ENCODE measurements at regions not wholly inside any gene's neighbourhood (a gene's known extent, or its start where the extent isn't known, plus 50 kb on each side); places are given as distances from the start of the nearest gene placed in this dataset.

DNA sequence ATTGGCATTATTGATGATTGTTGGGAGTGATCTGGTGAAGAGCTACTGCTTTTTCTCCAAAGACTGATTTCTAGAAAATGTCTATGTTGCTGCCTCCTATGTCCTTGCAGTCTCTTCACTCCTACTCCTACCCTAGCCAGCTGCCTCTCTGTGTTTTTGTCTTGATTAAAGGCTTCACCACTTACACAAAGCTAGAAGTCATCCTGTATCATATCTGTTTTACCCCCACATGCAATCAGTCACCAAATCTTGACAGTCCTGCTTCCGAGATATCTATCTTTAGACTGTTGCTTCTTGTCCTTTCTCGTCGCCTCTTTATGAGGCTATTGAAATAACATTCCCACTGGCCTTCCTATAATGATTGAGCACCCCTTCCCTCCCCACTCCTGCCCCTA is 84.5 kb upstream of the ITGA4 start:
- H3K4me3 ChIP-seq (ENCODE audit: low read depth in 1 of 2, low read length in 2 of 2) = no peak overlapping the region
- H3K27me3 ChIP-seq (ENCODE audit: low read depth, low read length) = no peaks in the 10 kb centered on the region
- no peaks in the 10 kb centered on the region for H3K36me3 ChIP-seq (ENCODE audit: control insufficient read depth in 1 of 2, insufficient read depth in 2 of 2, low read length in 2 of 2)
- peaks cover 4 to 15% of the 10 kb centered on the region in 2 donors for H3K4me1 ChIP-seq (ENCODE audit: control insufficient read depth in 1 of 2, insufficient read depth in 2 of 2, low read length in 2 of 2)
- H3K9me3 ChIP-seq (ENCODE audit: control insufficient read depth in 1 of 2, low read length in 2 of 2) = no peaks in the 10 kb centered on the region
- H3K27ac ChIP-seq (ENCODE audit: low read length) = no peak overlapping the region

- Histone ChIP-seq H3K4me1 (ENCODE audit: control insufficient read depth in 1 of 2, insufficient read depth in 2 of 2, low read length in 2 of 2) (peaks cover 4 to 15% of the 10 kb centered on the region in 2 donors), H3K36me3 (ENCODE audit: control insufficient read depth in 1 of 2, insufficient read depth in 2 of 2, low read length in 2 of 2) (no peaks in the 10 kb centered on the region), H3K4me3 (ENCODE audit: low read depth in 1 of 2, low read length in 2 of 2) (no peak overlapping the region), H3K27ac (ENCODE audit: low read length) (no peak overlapping the region), H3K27me3 (ENCODE audit: low read depth, low read length) (no peaks in the 10 kb centered on the region), H3K9me3 (ENCODE audit: control insufficient read depth in 1 of 2, low read length in 2 of 2) (no peaks in the 10 kb centered on the region)
Observed at GRCh38 chr2:181374781-181375675, 82.2 kb upstream of the ITGA4 start.

GRCh38 chr2:181376442-181376841 is 80.7 kb upstream of the ITGA4 start:
- no peak overlapping the region for H3K27ac ChIP-seq (ENCODE audit: low read length)
- no peaks in the 10 kb centered on the region for H3K9me3 ChIP-seq (ENCODE audit: control insufficient read depth in 1 of 2, low read length in 2 of 2)
- H3K4me3 ChIP-seq (ENCODE audit: low read depth in 1 of 2, low read length in 2 of 2) = no peak overlapping the region
- H3K27me3 ChIP-seq (ENCODE audit: low read depth, low read length) = no peaks in the 10 kb centered on the region
- no peaks in the 10 kb centered on the region for H3K36me3 ChIP-seq (ENCODE audit: control insufficient read depth in 1 of 2, insufficient read depth in 2 of 2, low read length in 2 of 2)
- H3K4me1 ChIP-seq (ENCODE audit: control insufficient read depth in 1 of 2, insufficient read depth in 2 of 2, low read length in 2 of 2) = peaks cover 1 to 15% of the 10 kb centered on the region in 2 donors

DNA sequence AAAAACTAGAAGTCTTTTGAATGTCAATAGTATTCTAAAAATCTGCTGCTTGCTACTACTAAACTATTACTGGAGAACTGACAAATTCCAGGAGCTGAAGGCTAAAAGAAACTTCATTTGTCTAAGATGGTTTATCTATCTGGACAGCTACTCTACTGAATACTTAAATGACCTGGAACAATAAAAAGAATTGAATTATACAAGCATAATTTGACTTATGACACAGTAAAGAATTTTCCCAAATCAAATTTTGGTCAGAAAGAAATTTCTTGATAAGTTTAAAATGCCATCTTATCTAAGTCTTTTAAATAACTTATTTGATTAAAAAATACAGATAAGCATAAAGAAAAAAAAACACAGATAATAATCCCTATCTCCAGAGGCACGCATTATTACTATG is 80.2 kb upstream of the ITGA4 start:
- Histone ChIP-seq H3K36me3 (ENCODE audit: control insufficient read depth in 1 of 2, insufficient read depth in 2 of 2, low read length in 2 of 2) (no peaks in the 10 kb centered on the region), H3K9me3 (ENCODE audit: control insufficient read depth in 1 of 2, low read length in 2 of 2) (no peaks in the 10 kb centered on the region), H3K27me3 (ENCODE audit: low read depth, low read length) (no peaks in the 10 kb centered on the region), H3K4me3 (ENCODE audit: low read depth in 1 of 2, low read length in 2 of 2) (no peak overlapping the region), H3K27ac (ENCODE audit: low read length) (no peak overlapping the region), H3K4me1 (ENCODE audit: control insufficient read depth in 1 of 2, insufficient read depth in 2 of 2, low read length in 2 of 2) (peaks cover 0 to 10% of the 10 kb centered on the region in 2 donors)

GRCh38 chr2:181378491-181378890 is 78.7 kb upstream of the ITGA4 start:
- no peaks in the 10 kb centered on the region for H3K27me3 ChIP-seq (ENCODE audit: low read depth, low read length)
- no peaks in the 10 kb centered on the region for H3K9me3 ChIP-seq (ENCODE audit: control insufficient read depth in 1 of 2, low read length in 2 of 2)
- H3K4me1 ChIP-seq (ENCODE audit: control insufficient read depth in 1 of 2, insufficient read depth in 2 of 2, low read length in 2 of 2) = no peaks in the 10 kb centered on the region
- H3K27ac ChIP-seq (ENCODE audit: low read length) = no peak overlapping the region
- no peaks in the 10 kb centered on the region for H3K36me3 ChIP-seq (ENCODE audit: control insufficient read depth in 1 of 2, insufficient read depth in 2 of 2, low read length in 2 of 2)
- H3K4me3 ChIP-seq (ENCODE audit: low read depth in 1 of 2, low read length in 2 of 2) = no peak overlapping the region

GRCh38 chr2:181380581-181380980 is 76.6 kb upstream of the ITGA4 start:
- Histone ChIP-seq H3K4me3 (ENCODE audit: low read depth in 1 of 2, low read length in 2 of 2) (no peak overlapping the region), H3K27me3 (ENCODE audit: low read depth, low read length) (no peaks in the 10 kb centered on the region), H3K36me3 (ENCODE audit: control insufficient read depth in 1 of 2, insufficient read depth in 2 of 2, low read length in 2 of 2) (no peaks in the 10 kb centered on the region), H3K4me1 (ENCODE audit: control insufficient read depth in 1 of 2, insufficient read depth in 2 of 2, low read length in 2 of 2) (no peaks in the 10 kb centered on the region), H3K9me3 (ENCODE audit: control insufficient read depth in 1 of 2, low read length in 2 of 2) (no peaks in the 10 kb centered on the region), H3K27ac (ENCODE audit: low read length) (no peak overlapping the region)

- Histone ChIP-seq H3K27ac (ENCODE audit: low read length) (no peak overlapping the region), H3K4me1 (ENCODE audit: control insufficient read depth in 1 of 2, insufficient read depth in 2 of 2, low read length in 2 of 2) (no peaks in the 10 kb centered on the region), H3K36me3 (ENCODE audit: control insufficient read depth in 1 of 2, insufficient read depth in 2 of 2, low read length in 2 of 2) (no peaks in the 10 kb centered on the region), H3K9me3 (ENCODE audit: control insufficient read depth in 1 of 2, low read length in 2 of 2) (no peaks in the 10 kb centered on the region), H3K27me3 (ENCODE audit: low read depth, low read length) (no peaks in the 10 kb centered on the region), H3K4me3 (ENCODE audit: low read depth in 1 of 2, low read length in 2 of 2) (no peak overlapping the region)
Observed at GRCh38 chr2:181384923-181385322, 72.3 kb upstream of the ITGA4 start.

GRCh38 chr2:181389524-181389923 is 67.7 kb upstream of the ITGA4 start:
- Histone ChIP-seq H3K4me3 (ENCODE audit: low read depth in 1 of 2, low read length in 2 of 2) (no peak overlapping the region), H3K27ac (ENCODE audit: low read length) (no peak overlapping the region), H3K36me3 (ENCODE audit: control insufficient read depth in 1 of 2, insufficient read depth in 2 of 2, low read length in 2 of 2) (no peaks in the 10 kb centered on the region), H3K27me3 (ENCODE audit: low read depth, low read length) (no peaks in the 10 kb centered on the region), H3K4me1 (ENCODE audit: control insufficient read depth in 1 of 2, insufficient read depth in 2 of 2, low read length in 2 of 2) (no peaks in the 10 kb centered on the region), H3K9me3 (ENCODE audit: control insufficient read depth in 1 of 2, low read length in 2 of 2) (no peaks in the 10 kb centered on the region)

DNA sequence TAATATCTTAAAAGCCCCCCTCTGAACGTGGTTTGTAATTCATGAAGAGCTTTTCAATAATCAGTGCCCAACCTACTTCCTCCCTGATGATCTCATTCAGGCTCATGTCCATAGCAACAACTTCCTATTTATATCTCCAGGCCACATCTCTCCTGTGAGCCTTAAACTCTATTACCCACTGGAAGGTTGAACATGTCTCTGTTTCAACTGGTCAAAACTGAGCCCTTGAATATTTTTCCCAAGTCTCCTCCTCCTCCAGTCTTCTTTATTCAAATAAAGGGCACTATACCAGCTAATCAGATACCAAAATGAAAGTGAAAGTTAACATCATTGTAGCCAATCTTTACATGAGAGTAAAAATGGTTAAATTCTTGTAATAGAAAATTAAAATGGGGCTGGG is 63.7 kb upstream of the ITGA4 start:
- Histone ChIP-seq H3K9me3 (ENCODE audit: control insufficient read depth in 1 of 2, low read length in 2 of 2) (no peaks in the 10 kb centered on the region), H3K36me3 (ENCODE audit: control insufficient read depth in 1 of 2, insufficient read depth in 2 of 2, low read length in 2 of 2) (no peaks in the 10 kb centered on the region), H3K4me1 (ENCODE audit: control insufficient read depth in 1 of 2, insufficient read depth in 2 of 2, low read length in 2 of 2) (no peaks in the 10 kb centered on the region), H3K27ac (ENCODE audit: low read length) (no peak overlapping the region), H3K4me3 (ENCODE audit: low read depth in 1 of 2, low read length in 2 of 2) (peak overlapping the region in 1 of 2 donors; percentile 13), H3K27me3 (ENCODE audit: low read depth, low read length) (no peaks in the 10 kb centered on the region)

DNA sequence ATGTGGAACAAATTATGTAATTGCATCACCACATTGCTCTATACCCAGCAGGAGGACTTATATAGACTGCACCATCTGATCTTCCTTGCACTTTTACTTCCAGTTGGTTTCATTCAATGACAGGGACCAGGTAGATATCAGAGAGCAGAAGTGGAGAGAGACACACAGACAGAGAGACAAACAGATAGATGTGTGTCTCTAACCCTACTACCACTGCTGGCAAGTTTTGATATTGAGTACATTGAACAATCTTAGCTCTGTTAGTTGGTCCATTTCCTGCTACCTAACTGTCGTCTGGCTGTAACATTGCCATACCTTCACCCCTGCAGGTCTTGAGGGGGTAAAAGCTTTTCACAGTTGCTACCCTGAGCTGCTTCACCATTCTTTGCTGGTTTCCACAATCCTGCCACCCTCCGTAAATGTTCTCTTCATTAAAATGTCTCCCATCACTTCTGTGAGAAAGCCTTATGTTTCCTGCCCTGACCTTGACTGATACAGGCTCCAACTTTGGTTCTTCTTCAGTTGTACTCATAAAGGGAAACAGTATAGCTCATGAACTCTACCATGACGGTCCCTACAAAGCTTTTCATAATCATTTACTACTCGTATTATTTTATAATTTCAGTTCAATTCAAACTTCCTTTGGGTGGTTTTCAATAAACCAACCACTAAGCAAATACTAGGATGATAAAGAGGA is 62.3 kb upstream of the ITGA4 start:
- Histone ChIP-seq H3K36me3 (ENCODE audit: control insufficient read depth in 1 of 2, insufficient read depth in 2 of 2, low read length in 2 of 2) (no peaks in the 10 kb centered on the region), H3K9me3 (ENCODE audit: control insufficient read depth in 1 of 2, low read length in 2 of 2) (no peaks in the 10 kb centered on the region), H3K27ac (ENCODE audit: low read length) (no peak overlapping the region), H3K4me3 (ENCODE audit: low read depth in 1 of 2, low read length in 2 of 2) (no peak overlapping the region), H3K27me3 (ENCODE audit: low read depth, low read length) (no peaks in the 10 kb centered on the region), H3K4me1 (ENCODE audit: control insufficient read depth in 1 of 2, insufficient read depth in 2 of 2, low read length in 2 of 2) (no peaks in the 10 kb centered on the region)

- Histone ChIP-seq H3K4me3 (ENCODE audit: low read depth in 1 of 2, low read length in 2 of 2) (no peak overlapping the region), H3K27ac (ENCODE audit: low read length) (no peak overlapping the region), H3K27me3 (ENCODE audit: low read depth, low read length) (no peaks in the 10 kb centered on the region)
Observed at GRCh38 chr2:181395851-181396250, 61.3 kb upstream of the ITGA4 start.

More at GRCh38 chr2:181395851-181396250, 61.3 kb upstream of the ITGA4 start:
- Histone ChIP-seq H3K4me1 (ENCODE audit: control insufficient read depth in 1 of 2, insufficient read depth in 2 of 2, low read length in 2 of 2) (no peaks in the 10 kb centered on the region), H3K36me3 (ENCODE audit: control insufficient read depth in 1 of 2, insufficient read depth in 2 of 2, low read length in 2 of 2) (no peaks in the 10 kb centered on the region), H3K9me3 (ENCODE audit: control insufficient read depth in 1 of 2, low read length in 2 of 2) (no peaks in the 10 kb centered on the region)

Data from muscle layer of duodenum (tissue), 2 donors.